Activated CD8-positive, alpha-beta T cell treated with anti-CD3 and anti-CD28 coated beads for 36 hours (primary cell): ENCODE measurements at regions not wholly inside any gene's neighbourhood (a gene's known extent, or its start where the extent isn't known, plus 50 kb on each side); places are given as distances from the start of the nearest gene placed in this dataset.
A peak's percentile ranks its signal among the peaks of the same experiment; 100 is the strongest.

Experiments used
- ATAC-seq: fragments of 200-7000 bp; cut with Tn5 transposase; one replicate; pipeline ENCODE4 v1.10.0; 2021; ENCODE audit warnings: mild to moderate bottlenecking, moderate library complexity
- CTCF ChIA-PET: fragments of 350-600 bp; sonication (Branson Sonifier 250); formaldehyde crosslinking; loops from one replicate; lab custom pipeline; 2021; ENCODE audit warnings: antibody characterized with exemption; lab: Charles Lee
- POLR2A ChIA-PET: fragments of 350-600 bp; sonication (Branson Sonifier 250); formaldehyde crosslinking; loops from one replicate; lab custom pipeline; 2021; ENCODE audit warnings: antibody characterized with exemption; lab: Charles Lee
- DNase-seq: peaks from one replicate; pipeline ENCODE4 v3.0.0-alpha.2; 2020
- H3K27ac Mint-ChIP-seq: one replicate; pipeline ENCODE4 v1.8.0; 2021; ENCODE audit warnings: mild to moderate bottlenecking, mixed read lengths
- H3K27me3 Mint-ChIP-seq: one replicate; pipeline ENCODE4 v1.8.0; 2021; ENCODE audit warnings: mixed read lengths
- H3K36me3 Mint-ChIP-seq: one replicate; pipeline ENCODE4 v1.8.0; 2021; ENCODE audit warnings: low read depth, mixed read lengths
- H3K4me1 Mint-ChIP-seq: one replicate; pipeline ENCODE4 v1.8.0; 2021; ENCODE audit warnings: low read depth, mixed read lengths
- H3K4me3 Mint-ChIP-seq: one replicate; pipeline ENCODE4 v1.8.0; 2021; ENCODE audit warnings: mild to moderate bottlenecking, moderate library complexity, mixed read lengths
- H3K9me3 Mint-ChIP-seq: one replicate; pipeline ENCODE4 v1.8.0; 2021; ENCODE audit warnings: mixed read lengths
- CTCF ChIP-seq: fragments of 200-600 bp; IDR thresholded peaks from one replicate; pipeline ENCODE4 v1.8.0; 2022; ENCODE audit warnings: antibody characterized with exemption, mild to moderate bottlenecking
- intact Hi-C: fragments of 100-400 bp; cut with micrococcal nuclease; formaldehyde crosslinking; loops from one replicate; pipeline ENCODE4 v1.10.0; 2022

- ATAC-seq = no peak
- peak overlapping the region; percentile 67 for H3K27ac Mint-ChIP-seq
- H3K4me3 Mint-ChIP-seq = no peak overlapping the region
- intact Hi-C loops = loop anchor here (10.0 kb wide), 3 partner anchors 156 to 476 kb away; no protein-coding TSS in a partner anchor
- H3K9me3 Mint-ChIP-seq = peaks cover 3% of the 10 kb centered on the region
- peaks cover 52% of the 10 kb centered on the region for H3K4me1 Mint-ChIP-seq
- POLR2A ChIA-PET = no interaction called here
- no peaks in the 10 kb centered on the region for H3K27me3 Mint-ChIP-seq
- TF ChIP-seq CTCF = no peak
- H3K36me3 Mint-ChIP-seq = peaks cover 8% of the 10 kb centered on the region
- no peak for DNase-seq
- CTCF ChIA-PET = interaction anchor here (2.0 kb wide), 1 partner anchor 13 kb away, joined by 5 read pairs; no protein-coding TSS in a partner anchor
These were observed 301.8 kb upstream of the CBLB start for GRCh38 chr3:106170636-106171035.

GRCh38 chr3:106172101-106172500 lies 303.3 kb upstream of the CBLB start:
- H3K27ac Mint-ChIP-seq = peak overlapping the region; percentile 87
- DNase-seq (no peak), ATAC-seq (no peak)
- intact Hi-C loops = loop anchor here (2.0 to 10.0 kb wide), 4 partner anchors 157 to 477 kb away; no protein-coding TSS in a partner anchor
- peaks cover 3% of the 10 kb centered on the region for H3K9me3 Mint-ChIP-seq
- H3K36me3 Mint-ChIP-seq = peaks cover 8% of the 10 kb centered on the region
- ChIA-PET POLR2A (interaction anchor here (0.6 kb wide), 1 partner anchor 155 kb away, joined by 3 read pairs; no protein-coding TSS in a partner anchor), CTCF (interaction anchor here (2.0 kb wide), 1 partner anchor 14 kb away, joined by 5 read pairs; no protein-coding TSS in a partner anchor)
- H3K4me3 Mint-ChIP-seq = no peak overlapping the region
- H3K4me1 Mint-ChIP-seq = peaks cover 66% of the 10 kb centered on the region
- no peaks in the 10 kb centered on the region for H3K27me3 Mint-ChIP-seq
- TF ChIP-seq CTCF = no peak

GRCh38 chr3:106172780-106173179 lies 304.0 kb upstream of the CBLB start:
- no peak for TF ChIP-seq CTCF
- H3K4me1 Mint-ChIP-seq = peaks cover 73% of the 10 kb centered on the region
- intact Hi-C loops = loop anchor here (2.0 to 10.0 kb wide), 4 partner anchors 158 to 478 kb away; no protein-coding TSS in a partner anchor
- peaks cover 3% of the 10 kb centered on the region for H3K9me3 Mint-ChIP-seq
- POLR2A ChIA-PET = interaction anchor here (0.6 kb wide), 1 partner anchor 305 kb away, joined by 3 read pairs; no protein-coding TSS in a partner anchor
- H3K27me3 Mint-ChIP-seq = no peaks in the 10 kb centered on the region
- H3K36me3 Mint-ChIP-seq = peaks cover 8% of the 10 kb centered on the region
- peak overlapping the region; percentile 87 for H3K27ac Mint-ChIP-seq
- H3K4me3 Mint-ChIP-seq = peak overlapping the region; percentile 11
- ATAC-seq = peak; percentile 43
- CTCF ChIA-PET = no interaction called here
- DNase-seq = no peak

GRCh38 chr3:106175276-106175675 lies 306.5 kb upstream of the CBLB start:
- DNase-seq = no peak
- H3K4me3 Mint-ChIP-seq = no peak overlapping the region
- peaks cover 86% of the 10 kb centered on the region for H3K4me1 Mint-ChIP-seq

More at GRCh38 chr3:106175276-106175675, 306.5 kb upstream of the CBLB start:
- intact Hi-C loops = loop anchor here (5.0 to 10.0 kb wide), 4 partner anchors 42 to 480 kb away; no protein-coding TSS in a partner anchor
- Mint-ChIP-seq H3K36me3 (peaks cover 14% of the 10 kb centered on the region), H3K9me3 (peaks cover 5% of the 10 kb centered on the region), H3K27me3 (no peaks in the 10 kb centered on the region), H3K27ac (peak overlapping the region; percentile 88)
- no peak for ATAC-seq
- TF ChIP-seq CTCF = no peak
- CTCF ChIA-PET = no interaction called here
- POLR2A ChIA-PET = no interaction called here
